ENCODE measurements at regions not wholly inside any gene's neighbourhood (a gene's known extent, or its start where the extent isn't known, plus 50 kb on each side); places are given as distances from the start of the nearest gene placed in this dataset.

DNA sequence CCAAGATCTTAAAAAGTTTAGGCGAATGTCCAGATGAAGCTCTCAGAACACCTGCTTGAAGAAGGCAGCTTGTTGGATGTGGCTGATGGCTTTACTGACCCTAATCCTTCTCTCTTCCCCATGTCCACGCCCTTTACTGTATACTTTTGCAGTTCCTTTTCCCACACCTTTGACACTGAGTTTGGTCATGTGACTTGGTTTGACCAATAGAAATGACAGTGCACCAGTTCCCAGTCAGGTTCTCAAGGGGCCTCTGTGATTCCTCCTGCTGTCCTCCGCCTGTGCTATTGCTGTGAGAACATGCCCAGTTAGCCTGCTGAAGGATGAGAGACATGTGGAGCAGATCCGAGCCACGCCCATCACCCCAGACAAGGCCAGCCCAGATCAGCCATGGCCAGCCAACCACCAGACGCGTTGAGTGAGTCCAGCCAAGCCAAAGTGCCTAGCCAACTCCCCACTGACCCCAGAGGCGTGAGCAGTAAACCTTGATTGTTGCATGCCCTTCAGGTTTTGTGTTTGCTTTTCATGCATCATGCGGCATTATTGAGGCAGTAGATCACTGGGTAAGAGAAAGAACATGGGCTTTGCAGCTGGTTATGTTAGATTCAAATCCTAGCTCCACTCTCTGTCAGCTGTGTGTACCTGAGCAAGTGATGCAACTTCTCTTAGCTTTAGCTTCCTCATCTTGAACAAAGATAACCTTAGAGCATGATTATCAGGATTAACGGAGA, 258.0 kb upstream of the SIX2 start:
- no peak for TF ChIP-seq POLR2A (IDR thresholded peaks at IDR 0.05)
- TF ChIP-seq, protein P1, sequence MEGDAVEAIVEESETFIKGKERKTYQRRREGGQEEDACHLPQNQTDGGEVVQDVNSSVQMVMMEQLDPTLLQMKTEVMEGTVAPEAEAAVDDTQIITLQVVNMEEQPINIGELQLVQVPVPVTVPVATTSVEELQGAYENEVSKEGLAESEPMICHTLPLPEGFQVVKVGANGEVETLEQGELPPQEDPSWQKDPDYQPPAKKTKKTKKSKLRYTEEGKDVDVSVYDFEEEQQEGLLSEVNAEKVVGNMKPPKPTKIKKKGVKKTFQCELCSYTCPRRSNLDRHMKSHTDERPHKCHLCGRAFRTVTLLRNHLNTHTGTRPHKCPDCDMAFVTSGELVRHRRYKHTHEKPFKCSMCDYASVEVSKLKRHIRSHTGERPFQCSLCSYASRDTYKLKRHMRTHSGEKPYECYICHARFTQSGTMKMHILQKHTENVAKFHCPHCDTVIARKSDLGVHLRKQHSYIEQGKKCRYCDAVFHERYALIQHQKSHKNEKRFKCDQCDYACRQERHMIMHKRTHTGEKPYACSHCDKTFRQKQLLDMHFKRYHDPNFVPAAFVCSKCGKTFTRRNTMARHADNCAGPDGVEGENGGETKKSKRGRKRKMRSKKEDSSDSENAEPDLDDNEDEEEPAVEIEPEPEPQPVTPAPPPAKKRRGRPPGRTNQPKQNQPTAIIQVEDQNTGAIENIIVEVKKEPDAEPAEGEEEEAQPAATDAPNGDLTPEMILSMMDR (IDR thresholded peaks at IDR 0.05): no peak
- 56 to 71% methylated on average over 5 to 8 of the region's 10 CpGs for WGBS, 2 donors
- H3K36me3 ChIP-seq: no peaks in the 10 kb centered on the region
- no peak overlapping the region for H3K27ac ChIP-seq
- no peaks in the 10 kb centered on the region for H3K4me1 ChIP-seq
- no peaks in the 10 kb centered on the region for H3K9me3 ChIP-seq
- no peak for DNase-seq
- no peak overlapping the region for H3K4me3 ChIP-seq
- intact Hi-C loops (cut with DNase I): no loop called here
- H3K27me3 ChIP-seq: peaks cover 0 to 91% (median 0%) of the 10 kb centered on the region in 4 donors

DNA sequence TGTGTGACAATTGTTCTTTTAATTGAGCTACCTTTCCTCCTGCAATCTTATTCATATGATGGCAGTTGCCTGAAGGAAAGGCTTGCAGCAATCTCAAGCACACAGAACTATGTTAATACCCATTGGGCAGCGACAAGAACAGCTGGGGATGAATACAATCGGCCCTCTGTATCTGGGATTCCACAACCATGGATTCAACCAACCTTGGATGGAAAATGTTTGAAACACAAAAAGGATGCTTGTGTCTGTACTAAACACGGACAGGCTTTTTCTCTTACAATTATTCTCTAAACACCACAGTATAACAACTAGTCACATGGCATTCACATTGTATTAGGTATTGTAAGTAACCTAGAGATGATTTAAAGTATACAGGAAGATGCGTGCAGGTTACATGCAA, 256.1 kb upstream of the SIX2 start:
- Histone ChIP-seq H3K27me3 (peaks cover 0 to 91% (median 0%) of the 10 kb centered on the region in 4 donors), H3K4me1 (no peaks in the 10 kb centered on the region), H3K27ac (no peak overlapping the region), H3K4me3 (no peak overlapping the region), H3K9me3 (no peaks in the 10 kb centered on the region), H3K36me3 (no peaks in the 10 kb centered on the region)
- TF ChIP-seq, protein P1 (IDR thresholded peaks at IDR 0.05): no peak
- TF ChIP-seq POLR2A (IDR thresholded peaks at IDR 0.05): no peak
- WGBS, 2 donors: 87 to 88% methylated on average over 4 of the region's 4 CpGs
- intact Hi-C loops (cut with DNase I): no loop called here
- no peak for DNase-seq

DNA sequence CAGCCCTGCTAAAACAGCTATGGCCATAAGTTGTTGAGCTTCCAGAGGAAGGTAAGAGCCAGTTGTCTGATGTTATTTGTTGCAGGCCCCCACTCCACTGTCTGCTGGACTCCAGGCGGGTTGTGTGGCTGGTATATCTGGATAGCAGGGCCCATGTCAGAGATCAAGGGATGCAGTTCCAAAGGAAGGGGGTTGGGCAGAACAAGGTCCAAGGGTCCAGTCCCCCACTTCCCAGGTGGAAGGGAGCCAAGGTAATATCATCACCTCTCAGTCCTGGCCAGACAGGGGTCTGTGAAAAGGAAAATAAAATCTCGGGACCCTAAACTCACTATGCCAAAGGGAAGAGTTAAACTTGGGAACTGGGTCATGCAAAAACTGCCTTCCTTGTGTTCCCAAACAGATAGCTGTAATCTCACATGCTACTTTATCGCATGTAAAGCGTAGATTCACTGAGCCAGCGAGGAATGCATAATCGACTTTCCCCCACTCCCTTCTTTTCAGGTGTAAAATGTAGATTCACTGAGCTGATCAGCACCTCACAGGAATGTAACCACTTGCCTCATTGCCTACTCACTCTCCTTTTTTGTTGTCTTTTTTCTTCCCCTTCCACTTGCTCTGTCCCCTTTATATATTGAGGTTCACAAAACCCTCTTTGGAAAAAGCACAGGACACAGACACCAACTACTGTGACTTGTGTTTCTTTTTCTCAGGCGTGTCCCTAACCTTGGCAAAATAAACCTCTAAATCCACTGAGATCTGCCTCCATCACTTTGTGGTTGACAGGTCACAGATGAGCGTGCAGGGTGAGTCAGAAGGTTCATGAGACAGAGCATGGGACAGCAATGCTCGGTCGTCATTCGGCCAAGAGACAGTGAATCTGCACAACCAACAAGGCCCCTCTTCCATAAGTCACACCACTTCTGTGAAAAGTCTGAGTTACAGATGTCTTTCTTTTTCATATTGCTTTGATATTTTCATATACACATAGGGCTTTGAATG, 255.3 kb upstream of the SIX2 start:
- TF ChIP-seq, protein P1 (IDR thresholded peaks at IDR 0.05): no peak
- no peak for TF ChIP-seq POLR2A (IDR thresholded peaks at IDR 0.05)

DNA sequence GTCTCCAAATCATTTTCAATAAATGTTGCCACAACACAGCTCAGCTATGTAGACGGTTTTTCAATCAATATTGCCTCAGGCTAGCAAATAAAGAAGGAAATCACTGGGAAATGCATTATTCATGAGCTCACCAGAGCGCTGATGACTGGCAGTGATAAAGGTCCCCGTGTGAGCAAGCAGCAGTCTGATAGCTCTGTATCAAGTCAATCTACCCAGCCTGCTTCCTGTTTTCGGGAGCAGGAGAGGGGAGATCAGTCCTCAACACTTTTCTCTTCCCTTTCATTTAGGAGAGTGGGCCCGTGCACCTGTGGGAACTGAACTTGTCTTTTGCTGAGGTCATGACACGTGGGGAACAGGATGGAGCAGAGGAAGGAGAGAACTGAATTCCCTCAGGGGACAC, 253.9 kb upstream of the SIX2 start:
- no peak for DNase-seq
- H3K27me3 ChIP-seq: peaks cover 0 to 72% (median 0%) of the 10 kb centered on the region in 4 donors
- no peaks in the 10 kb centered on the region for H3K36me3 ChIP-seq
- H3K27ac ChIP-seq: no peak overlapping the region
- H3K4me1 ChIP-seq: peaks cover 0 to 18% (median 0%) of the 10 kb centered on the region in 3 donors
- no peaks in the 10 kb centered on the region for H3K9me3 ChIP-seq
- TF ChIP-seq POLR2A (IDR thresholded peaks at IDR 0.05): no peak
- TF ChIP-seq, protein P1 (IDR thresholded peaks at IDR 0.05): no peak
- intact Hi-C loops (cut with DNase I): no loop called here
- H3K4me3 ChIP-seq: no peak overlapping the region
- 19 to 25% methylated on average over 5 to 6 of the region's 6 CpGs for WGBS, 2 donors

More for the DNA sequence above, 255.3 kb upstream of the SIX2 start:
- intact Hi-C loops (cut with DNase I): no loop called here
- Histone ChIP-seq H3K4me3 (no peak overlapping the region), H3K27ac (no peak overlapping the region), H3K27me3 (peaks cover 0 to 86% (median 0%) of the 10 kb centered on the region in 4 donors), H3K9me3 (no peaks in the 10 kb centered on the region), H3K36me3 (no peaks in the 10 kb centered on the region), H3K4me1 (peaks cover 0 to 7% (median 0%) of the 10 kb centered on the region in 3 donors)
- no peak for DNase-seq
- WGBS, 2 donors: 79 to 82% methylated on average over 10 to 11 of the region's 11 CpGs

DNA sequence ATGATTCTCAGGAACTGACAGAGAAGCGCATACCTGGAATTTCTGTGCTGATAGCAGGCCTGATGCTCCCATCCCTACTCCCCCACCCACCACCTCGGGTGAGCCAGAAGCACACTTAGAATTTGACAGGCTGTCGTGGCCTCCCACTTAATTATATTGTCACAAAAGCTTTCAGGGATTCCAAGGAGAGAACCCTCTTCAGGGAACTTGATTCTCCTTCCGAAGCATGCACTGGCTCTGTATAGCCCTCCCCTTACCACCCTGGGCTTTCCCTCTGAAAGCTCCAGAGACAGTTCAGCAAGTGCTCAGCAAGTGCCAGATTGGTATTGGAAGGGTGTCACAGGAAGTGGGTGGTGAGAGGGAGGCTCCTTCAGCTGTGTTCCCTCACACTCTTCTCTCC, 252.5 kb upstream of the SIX2 start:
- Histone ChIP-seq H3K4me1 (peaks cover 0 to 26% (median 0%) of the 10 kb centered on the region in 3 donors), H3K27me3 (peaks cover 0 to 61% (median 0%) of the 10 kb centered on the region in 4 donors), H3K27ac (no peak overlapping the region), H3K36me3 (no peaks in the 10 kb centered on the region), H3K9me3 (no peaks in the 10 kb centered on the region), H3K4me3 (no peak overlapping the region)
- TF ChIP-seq POLR2A (IDR thresholded peaks at IDR 0.05): no peak
- TF ChIP-seq, protein P1 (IDR thresholded peaks at IDR 0.05): no peak
- intact Hi-C loops (cut with DNase I): no loop called here
- 77 to 79% methylated on average over 4 of the region's 4 CpGs for WGBS, 2 donors
- DNase-seq: no peak

All from esophagus squamous epithelium (tissue), 5 donors.